ENCODE measurements at regions not wholly inside any gene's neighbourhood (a gene's known extent, or its start where the extent isn't known, plus 50 kb on each side); places are given as distances from the start of the nearest gene placed in this dataset.

- DNase-seq, result no peak
Observed at GRCh38 chr4:115883231-115883630, 769.8 kb upstream of the NDST4 start.

DNA sequence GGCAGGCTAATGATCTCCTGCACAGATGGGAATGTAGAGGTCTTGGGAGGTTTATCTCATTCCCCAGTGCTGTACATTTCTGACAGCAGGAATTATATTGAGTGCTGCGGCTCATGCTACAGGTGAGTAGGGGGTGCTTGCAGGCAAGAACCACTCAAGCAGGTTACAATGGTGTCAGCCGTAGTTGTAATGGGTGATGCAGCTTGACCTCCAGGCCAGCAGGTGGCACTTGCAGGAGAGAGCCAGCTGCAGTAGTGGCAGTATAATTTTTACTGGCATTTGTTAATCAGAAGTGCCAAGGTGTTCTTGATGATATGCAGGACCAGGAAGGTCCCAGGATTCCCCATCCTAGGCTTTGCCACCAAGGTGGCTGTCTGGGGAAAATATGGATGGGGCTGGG is 759.6 kb upstream of the NDST4 start:
- DNase-seq, result no peak

- DNase-seq, result no peak
Observed at GRCh38 chr4:115871596-115871995, 758.2 kb upstream of the NDST4 start.

DNA sequence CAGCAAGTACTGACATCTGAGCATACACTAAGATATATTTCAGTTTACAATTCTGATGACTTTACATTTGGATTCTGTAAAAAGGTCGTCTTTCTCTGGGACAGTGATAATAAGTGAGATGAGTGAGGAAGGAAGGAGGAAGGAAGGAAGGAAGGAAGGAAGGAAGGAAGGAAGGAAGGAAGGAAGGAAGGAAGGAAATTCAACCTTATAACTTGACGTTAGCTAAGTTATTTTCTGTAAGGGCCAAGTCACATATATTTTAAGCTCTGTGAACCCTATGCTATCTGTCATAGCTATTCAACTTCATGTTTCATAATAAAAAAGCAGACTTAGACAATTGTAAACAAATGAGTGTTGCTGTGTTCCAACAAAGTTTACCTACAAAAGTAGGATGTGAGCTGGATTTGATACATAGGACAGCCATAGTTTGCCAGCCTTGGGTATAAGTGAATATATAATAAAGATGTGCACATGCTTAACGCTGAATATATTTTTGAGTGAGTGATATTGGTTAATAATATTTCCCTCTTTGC is 753.0 kb upstream of the NDST4 start:
- DNase-seq, result no peak

- DNase-seq, result no peak
Observed at GRCh38 chr4:115865736-115866135, 752.3 kb upstream of the NDST4 start.

GRCh38 chr4:115852767-115853091 is 739.3 kb upstream of the NDST4 start:
- DNase-seq, result no peak

DNA sequence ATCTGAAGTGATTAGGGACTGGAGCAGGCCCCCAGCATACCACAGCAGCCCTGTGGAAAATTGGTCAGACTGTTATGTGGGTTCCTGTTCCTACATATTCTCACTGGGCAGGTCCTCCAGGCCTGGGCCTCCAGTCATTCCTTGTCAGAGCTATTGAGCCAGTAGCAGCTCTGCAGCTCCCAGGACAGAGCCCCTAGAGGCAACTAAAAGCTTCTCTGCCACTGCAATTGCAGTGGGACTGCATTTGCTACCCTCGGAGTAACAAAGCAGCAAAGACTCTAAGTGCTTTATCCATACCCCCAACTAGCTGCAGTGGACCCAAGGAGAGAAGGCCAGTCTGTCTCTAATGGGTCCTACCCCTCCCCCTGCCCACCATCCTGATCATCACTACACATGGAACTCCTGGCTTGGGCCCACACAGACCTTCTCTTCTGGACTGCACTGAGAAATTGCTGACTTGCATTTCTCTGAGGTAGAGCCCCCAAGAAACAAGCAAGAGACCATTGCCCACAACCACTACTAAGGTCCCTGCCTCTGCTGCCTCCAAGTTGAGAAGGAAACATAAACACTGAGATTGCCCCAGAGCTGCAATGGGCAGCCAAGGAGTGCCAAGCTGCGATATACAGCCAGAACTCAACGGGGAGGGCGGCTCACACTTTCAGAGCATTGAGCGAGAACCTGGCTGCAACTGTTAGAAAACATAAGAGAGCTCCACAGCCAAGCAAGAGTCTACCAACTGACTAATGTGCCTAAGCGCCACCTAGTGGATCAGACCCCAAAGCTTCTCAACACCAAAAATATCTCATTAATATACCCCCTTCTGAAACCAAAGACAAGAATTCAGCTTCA is 738.7 kb upstream of the NDST4 start:
- peak; percentile 11 to 25 for DNase-seq

GRCh38 chr4:115850799-115851509 is 737.5 kb upstream of the NDST4 start:
- DNase-seq, result no peak

- DNase-seq, result no peak
Observed at GRCh38 chr4:115844180-115844579, 730.8 kb upstream of the NDST4 start.

DNA sequence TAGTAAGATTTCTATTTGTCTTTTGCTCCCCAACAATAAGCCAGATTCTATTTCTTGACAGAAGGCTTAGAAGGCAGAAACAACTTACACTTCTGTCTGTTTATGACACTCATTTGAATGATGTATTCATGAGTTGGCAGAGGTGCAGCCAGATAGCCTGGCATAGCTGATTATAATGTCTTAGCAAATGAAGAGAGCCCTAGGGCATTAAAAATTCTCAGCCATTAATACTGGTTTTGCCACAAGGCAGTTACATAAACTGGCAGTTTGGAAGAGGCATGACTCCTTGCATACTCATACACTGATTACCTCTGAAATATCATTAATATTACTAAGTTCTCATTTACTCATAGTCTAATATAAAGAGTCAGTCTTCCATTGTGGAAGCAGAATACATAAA is 728.5 kb upstream of the NDST4 start:
- no peak for DNase-seq

DNA sequence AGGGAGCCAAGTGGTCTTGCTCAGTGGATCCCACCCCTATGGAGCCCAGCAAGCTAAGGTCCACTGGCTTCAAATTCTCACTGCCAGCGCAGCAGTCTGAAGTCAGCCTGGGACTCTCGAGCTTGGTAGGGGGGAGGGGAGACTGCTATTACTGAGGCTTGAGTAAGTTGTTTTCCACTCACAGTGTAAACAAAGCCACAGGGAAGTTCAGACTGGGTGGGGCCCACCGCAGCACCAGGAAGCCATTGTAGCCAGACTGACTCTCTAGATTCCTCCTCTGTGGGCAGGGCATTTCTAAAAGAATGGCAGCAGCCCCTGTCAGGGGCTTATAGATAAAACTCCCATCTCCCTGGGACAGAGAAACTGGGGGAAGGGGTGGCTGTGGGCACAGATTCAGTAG is 721.0 kb upstream of the NDST4 start:
- no peak for DNase-seq

DNA sequence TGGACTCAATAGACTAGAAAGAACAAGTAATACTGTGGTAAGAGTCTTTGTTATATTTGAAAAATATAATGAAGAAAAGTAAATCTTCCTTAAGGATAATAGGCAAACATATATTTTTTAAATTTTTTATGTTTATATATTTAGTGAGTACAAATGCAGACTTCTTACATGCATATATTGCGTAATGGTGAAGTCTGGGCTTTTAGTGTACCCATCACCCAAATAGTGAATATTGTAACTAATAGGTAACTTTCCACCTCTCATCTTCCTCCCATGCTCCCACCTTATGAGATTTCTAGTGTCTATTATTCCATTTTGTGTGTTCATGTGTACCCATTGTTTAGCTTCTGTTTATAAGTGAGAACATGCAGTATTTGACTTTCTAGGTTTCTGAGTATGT is 711.2 kb upstream of the NDST4 start:
- DNase-seq, result no peak

- DNase-seq, result no peak
Observed at GRCh38 chr4:115803825-115804224, 690.4 kb upstream of the NDST4 start.

DNA sequence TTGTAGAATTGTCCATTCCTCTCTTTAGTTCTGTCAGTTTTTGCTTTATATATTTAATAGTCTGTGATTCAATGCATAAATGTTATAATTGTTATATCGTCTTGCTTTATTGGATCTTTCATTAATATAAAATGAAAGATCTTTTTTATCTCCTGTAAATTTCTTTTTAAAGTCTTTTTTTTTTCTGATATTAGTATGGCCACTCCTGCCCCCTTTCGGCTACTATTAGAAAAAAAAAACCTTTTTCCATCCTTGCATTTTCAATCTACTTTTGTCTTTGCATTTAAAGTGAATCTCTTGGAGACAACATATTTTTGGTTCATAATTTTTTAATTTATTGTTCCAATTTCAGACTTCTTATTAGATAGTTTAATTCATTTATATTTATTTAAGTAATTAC is 677.4 kb upstream of the NDST4 start:
- no peak for DNase-seq

DNA sequence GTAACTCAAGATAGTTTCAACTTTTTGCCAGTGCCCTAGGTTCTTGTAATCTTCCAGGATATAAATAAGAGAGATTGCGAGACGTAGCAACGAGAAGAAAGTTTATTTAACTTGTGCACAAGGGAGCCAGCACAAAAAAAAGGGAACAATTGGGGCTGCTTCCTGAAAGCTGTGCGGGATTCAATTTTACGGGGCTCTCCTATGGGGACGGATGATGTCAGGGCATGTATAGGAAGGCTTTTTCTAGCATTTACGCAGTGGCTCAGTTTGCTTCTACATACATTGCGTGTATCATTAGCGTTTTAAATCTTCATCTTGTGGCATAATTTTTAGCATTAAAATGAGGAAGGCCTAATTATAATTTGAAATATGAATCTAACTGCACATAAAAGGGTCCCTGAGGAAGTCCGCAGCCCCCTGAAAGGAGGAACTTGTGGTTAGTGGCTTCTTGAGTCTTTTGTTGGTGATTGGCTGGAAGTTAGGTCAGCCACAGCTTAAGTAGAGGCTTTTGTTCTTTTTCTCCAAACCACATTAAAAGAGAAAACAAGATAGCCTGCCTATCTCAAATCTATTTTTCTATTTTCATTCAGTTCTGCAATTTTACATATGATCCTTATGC is 668.2 kb upstream of the NDST4 start:
- no peak for DNase-seq

DNA sequence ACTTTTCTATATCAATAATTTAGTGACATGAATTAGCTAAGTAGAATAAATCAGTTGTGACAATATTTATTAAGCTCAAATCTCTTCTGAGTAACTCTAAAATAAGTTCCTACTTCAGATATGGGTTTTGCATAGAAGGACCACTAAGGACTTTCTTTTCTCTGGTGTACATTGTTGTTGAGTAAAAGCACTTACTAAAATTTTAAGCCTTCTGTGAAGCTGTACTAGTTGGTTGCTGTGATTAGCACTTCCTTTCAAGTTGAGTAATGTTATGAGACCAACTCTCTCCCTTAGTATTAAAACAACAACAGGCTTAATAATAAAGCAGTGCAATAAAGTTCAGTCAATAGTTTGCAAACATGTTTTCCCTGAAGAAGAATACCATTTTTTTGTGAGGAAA is 667.4 kb upstream of the NDST4 start:
- DNase-seq, result no peak

- DNase-seq, result no peak
Observed at GRCh38 chr4:115780268-115780667, 666.8 kb upstream of the NDST4 start.

DNA sequence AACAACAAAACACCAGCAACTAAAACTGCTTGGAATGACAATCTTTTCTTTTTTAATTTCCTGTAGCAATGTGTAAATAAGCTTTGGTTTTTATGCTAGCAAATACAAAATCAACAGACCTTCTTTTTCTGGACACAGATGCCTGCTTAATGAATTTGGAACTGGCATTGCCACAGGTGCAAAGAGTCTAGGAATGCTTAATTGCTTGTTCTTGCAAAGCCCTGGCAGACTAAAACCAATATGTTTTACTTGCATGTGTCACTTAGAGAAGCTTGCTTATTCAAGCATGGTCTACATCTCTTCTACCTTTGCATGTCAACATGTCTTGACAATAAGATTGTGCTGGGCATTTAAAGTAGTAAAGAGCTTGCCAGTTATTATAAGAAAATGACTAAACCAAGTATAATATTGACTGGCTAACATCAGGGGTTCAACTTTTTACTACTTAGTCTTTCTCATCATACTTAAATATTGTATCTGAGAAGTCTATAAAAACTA is 656.7 kb upstream of the NDST4 start:
- DNase-seq, result no peak

DNA sequence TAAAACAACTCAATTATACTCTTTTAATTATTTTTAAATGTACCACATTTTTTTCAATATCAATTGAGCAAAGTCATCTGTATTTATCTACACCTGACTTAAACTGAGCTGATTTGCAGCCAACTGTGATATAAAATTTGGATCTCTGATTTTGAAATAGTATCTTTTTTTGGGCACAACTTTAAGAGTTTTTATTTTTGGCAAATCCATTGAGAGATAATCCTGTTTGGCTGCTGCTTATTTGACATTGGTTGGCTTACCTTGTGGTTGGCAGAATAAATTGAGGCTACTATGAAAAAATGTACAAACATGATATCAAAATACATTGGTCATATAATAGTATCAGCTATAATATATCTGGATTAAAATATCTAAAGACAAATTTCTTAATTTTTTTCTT is 656.0 kb upstream of the NDST4 start:
- DNase-seq, result no peak

GRCh38 chr4:115763051-115763450 is 649.6 kb upstream of the NDST4 start:
- DNase-seq, result no peak

DNA sequence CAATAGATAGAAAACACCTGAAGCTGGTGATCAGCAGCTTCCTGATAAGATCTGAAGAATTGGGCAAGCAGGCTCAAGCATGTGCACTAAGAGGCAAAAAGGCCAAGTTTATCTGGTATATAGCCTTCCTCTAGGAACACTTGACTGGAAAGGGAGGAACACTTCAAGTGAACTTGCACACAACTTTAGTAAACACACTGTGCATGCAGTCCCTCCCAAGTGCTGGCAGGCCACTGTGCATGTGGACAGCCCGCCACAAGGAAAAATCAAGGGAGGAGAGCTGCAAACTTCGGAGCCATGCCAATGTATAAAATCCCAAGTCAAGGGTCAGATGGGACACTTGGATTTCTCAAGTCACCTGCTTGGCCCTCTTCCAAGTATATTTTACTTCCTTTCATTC is 645.8 kb upstream of the NDST4 start:
- DNase-seq, result no peak

DNA sequence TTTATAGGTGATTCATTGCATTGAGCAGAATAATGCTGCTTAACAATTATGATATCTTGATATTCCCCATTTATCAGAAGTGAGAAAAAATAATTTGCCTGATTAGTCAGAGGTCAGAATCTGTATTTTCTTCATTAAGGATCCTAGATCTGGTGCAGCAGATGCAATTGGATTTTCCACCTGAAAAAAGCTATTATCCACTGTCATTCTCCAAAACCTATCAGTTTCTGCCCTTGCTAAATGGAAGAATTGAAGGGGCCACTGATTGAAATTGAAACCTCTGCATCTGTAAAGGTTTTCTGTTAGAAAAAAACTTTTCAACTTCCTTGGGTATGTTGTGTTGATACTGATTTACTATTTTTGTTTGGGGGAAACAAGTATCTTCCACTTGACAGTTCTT is 636.0 kb upstream of the NDST4 start:
- DNase-seq, result no peak

- DNase-seq, result no peak
Observed at GRCh38 chr4:115740806-115741205, 627.4 kb upstream of the NDST4 start.

- DNase-seq, result no peak
Observed at GRCh38 chr4:115729739-115730266, 616.4 kb upstream of the NDST4 start.

Data from activated CD4-positive, alpha-beta T cell treated with anti-CD3 and anti-CD28 coated beads, Interleukin-2, amount 50 U/mL, for 48 hours (primary cell).